ACC112 (cell line): ENCODE measurements at regions not wholly inside any gene's neighbourhood (a gene's known extent, or its start where the extent isn't known, plus 50 kb on each side); places are given as distances from the start of the nearest gene placed in this dataset.
"Not testable (repeated sequence)": the region's sequence is repeated elsewhere in the genome, so short reads cannot be mapped to it uniquely, and the experiment has no call there.

Experiments used
- H2AFZ ChIP-seq: fragments of 200-600 bp; sonication (generic); one replicate; pipeline ENCODE4 v1.6.0; 2017; ENCODE audit warnings: antibody characterized with exemption, low read length; ENCODE audit not compliant: unreplicated experiment
- H3K27ac ChIP-seq: fragments of 200-600 bp; sonication (generic); 2 replicates; pipeline ENCODE4 v1.5.1; 2014; ENCODE audit warnings: low read depth, mild to moderate bottlenecking, antibody characterized with exemption, low read length, moderate library complexity
- H3K27me3 ChIP-seq: fragments of 200-600 bp; sonication (generic); 2 replicates; pipeline ENCODE4 v1.6.1; 2014; ENCODE audit warnings: mild to moderate bottlenecking, antibody characterized with exemption, low read length, moderate library complexity, mixed read lengths; ENCODE audit not compliant: insufficient read depth
- H3K36me3 ChIP-seq: fragments of 200-600 bp; sonication (generic); 2 replicates; pipeline ENCODE4 v1.6.1; 2016; ENCODE audit warnings: mild to moderate bottlenecking, antibody characterized with exemption, low read length, moderate library complexity, mixed read lengths; ENCODE audit not compliant: insufficient read depth
- H3K4me1 ChIP-seq: fragments of 200-600 bp; sonication (generic); one replicate; pipeline ENCODE4 v1.6.1; 2016; ENCODE audit warnings: low read length, mixed read lengths; ENCODE audit not compliant: insufficient read depth, unreplicated experiment, control insufficient read depth
- H3K4me3 ChIP-seq: fragments of 200-600 bp; sonication (generic); 2 replicates; pipeline ENCODE4 v1.5.1; 2014; ENCODE audit warnings: mild to moderate bottlenecking, low read depth, low read length
- H3K79me2 ChIP-seq: fragments of 200-600 bp; sonication (generic); one replicate; pipeline ENCODE4 v1.6.0; 2016; ENCODE audit warnings: low read length; ENCODE audit not compliant: control insufficient read depth, unreplicated experiment, insufficient read depth

DNA sequence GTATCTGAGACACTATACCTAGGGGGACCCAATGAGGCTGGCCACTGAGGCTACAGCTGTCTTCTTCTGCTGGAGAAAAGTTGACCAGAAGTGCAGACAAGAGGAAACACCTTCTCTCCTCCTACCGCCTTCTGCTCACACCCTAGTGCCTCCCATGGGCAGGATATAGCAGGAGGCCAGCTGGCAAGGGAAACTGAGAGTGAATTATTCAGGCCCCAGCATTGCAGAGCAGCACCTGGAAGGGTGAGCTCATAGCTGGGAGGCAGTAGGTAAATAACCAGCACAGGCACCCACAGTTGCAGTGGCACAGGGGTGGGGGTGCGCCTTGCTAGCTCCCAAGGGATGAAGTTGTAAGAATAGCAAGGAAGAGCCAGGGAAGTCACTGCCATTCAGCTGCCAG lies 267.4 kb upstream of the NCAM1 start:
- Histone ChIP-seq H2AFZ (no peak overlapping the region), H3K79me2 (no peaks in the 10 kb centered on the region), H3K4me3 (no peak overlapping the region), H3K36me3 (no peaks in the 10 kb centered on the region), H3K27ac (no peak overlapping the region), H3K27me3 (no peaks in the 10 kb centered on the region), H3K4me1 (no peaks in the 10 kb centered on the region)

DNA sequence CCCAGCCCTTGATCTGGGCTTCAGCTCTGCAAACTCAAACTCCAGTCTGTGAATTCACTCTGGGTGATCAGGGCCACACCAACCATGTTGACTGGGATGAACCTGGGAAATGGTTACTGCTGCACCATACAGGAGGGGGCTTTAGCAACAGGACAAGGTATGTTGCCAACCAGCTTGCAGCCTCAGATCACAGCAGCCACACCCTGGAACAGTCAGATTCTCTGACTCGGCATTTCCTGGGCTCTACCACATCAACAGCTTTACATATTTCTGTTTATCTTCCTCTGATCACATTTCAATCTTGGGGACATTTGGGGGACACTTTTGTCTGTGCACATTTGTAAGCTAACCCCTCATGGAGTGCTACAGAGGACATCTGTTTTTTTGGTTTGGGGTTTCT lies 267.0 kb upstream of the NCAM1 start:
- H2AFZ ChIP-seq = no peak overlapping the region
- no peaks in the 10 kb centered on the region for H3K27me3 ChIP-seq
- no peaks in the 10 kb centered on the region for H3K4me1 ChIP-seq
- H3K79me2 ChIP-seq = no peaks in the 10 kb centered on the region
- H3K4me3 ChIP-seq = no peak overlapping the region
- no peak overlapping the region for H3K27ac ChIP-seq
- H3K36me3 ChIP-seq = no peaks in the 10 kb centered on the region

DNA sequence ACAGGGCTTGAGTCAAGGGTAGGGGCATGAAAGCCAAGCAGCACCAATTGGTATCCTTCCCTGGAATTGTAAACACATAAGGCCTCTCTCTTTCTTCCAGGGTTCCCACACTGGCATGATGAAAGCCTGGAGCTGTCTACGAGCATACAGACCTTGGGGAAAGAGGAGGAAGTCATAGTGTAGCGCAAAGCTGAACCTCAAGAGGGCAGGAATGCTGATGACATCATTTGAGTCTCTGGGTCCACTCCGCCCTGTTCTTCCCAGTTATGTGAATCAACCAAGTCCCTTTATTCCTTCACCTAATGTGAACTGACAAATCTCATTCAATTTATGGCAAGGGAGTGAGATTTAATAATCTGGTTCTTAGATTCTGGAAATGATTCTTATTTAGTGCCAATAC lies 266.4 kb upstream of the NCAM1 start:
- no peak overlapping the region for H3K27ac ChIP-seq
- no peaks in the 10 kb centered on the region for H3K79me2 ChIP-seq
- no peaks in the 10 kb centered on the region for H3K4me1 ChIP-seq
- H3K4me3 ChIP-seq = no peak overlapping the region
- H3K36me3 ChIP-seq = no peaks in the 10 kb centered on the region
- no peaks in the 10 kb centered on the region for H3K27me3 ChIP-seq
- no peak overlapping the region for H2AFZ ChIP-seq

DNA sequence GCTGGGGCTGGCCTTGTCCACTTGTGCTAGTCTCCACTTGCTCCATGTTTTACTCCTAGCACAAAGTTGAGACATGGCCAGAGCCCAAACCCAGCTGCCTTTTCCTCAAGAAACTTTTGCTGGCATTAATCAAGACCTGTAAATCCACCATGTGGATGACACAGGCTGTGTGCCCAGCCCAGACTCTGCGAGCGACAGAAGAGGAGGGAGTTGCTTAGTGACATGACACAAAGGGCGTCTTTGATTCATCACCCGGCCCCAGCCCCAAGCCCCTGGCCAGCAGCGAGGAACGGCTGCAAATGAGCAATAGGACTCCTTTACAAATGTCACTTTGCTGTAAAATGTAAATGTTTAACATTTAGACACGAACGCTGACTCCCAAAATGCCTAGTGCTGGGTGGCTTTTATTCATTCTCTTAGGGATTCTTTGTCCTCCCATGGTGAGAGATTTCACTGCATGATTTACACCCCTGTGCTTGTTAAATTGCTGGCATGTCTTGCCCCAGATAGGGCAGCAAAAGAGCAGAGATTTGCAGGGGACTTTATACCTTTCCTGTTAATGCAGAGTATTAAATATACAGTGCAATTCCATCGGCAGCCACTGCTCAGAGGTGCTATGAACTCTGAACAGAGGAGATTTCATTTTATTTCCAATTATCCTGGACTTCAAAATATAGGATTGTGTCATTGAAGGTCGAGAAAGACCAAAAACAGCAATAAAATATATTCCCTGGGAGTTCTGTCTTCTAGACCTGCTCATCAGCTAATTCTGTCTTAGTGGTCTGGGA lies 263.6 kb upstream of the NCAM1 start:
- no peaks in the 10 kb centered on the region for H3K79me2 ChIP-seq
- H3K4me3 ChIP-seq = no peak overlapping the region
- H3K27ac ChIP-seq = no peak overlapping the region

DNA sequence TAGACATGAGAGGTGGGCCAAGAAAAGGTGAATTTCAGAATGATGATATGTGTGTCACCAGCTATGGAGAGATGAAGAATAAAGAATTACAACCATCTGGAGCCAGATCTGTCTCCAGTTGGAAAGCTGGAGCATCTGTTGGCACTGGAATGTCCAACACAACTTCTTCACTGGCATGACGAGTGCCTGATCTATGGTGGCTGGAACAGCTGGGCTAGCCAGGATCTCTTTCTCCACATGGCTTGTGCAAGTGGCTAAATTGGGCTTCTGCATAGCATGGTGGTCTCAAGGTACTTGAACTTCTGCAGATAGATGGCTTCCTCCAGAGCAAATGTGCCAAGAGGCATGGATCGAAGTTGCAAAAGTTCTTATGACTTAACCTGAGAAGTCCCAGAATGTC lies 256.1 kb upstream of the NCAM1 start:
- Histone ChIP-seq H3K27me3 (no peaks in the 10 kb centered on the region), H3K4me3 (no peak overlapping the region), H3K4me1 (no peaks in the 10 kb centered on the region), H3K27ac (no peak overlapping the region), H3K36me3 (no peaks in the 10 kb centered on the region), H3K79me2 (no peaks in the 10 kb centered on the region), H2AFZ (no peak overlapping the region)

More for the DNA sequence above, 263.6 kb upstream of the NCAM1 start:
- no peak overlapping the region for H2AFZ ChIP-seq
- H3K4me1 ChIP-seq = no peaks in the 10 kb centered on the region
- no peaks in the 10 kb centered on the region for H3K27me3 ChIP-seq
- no peaks in the 10 kb centered on the region for H3K36me3 ChIP-seq

DNA sequence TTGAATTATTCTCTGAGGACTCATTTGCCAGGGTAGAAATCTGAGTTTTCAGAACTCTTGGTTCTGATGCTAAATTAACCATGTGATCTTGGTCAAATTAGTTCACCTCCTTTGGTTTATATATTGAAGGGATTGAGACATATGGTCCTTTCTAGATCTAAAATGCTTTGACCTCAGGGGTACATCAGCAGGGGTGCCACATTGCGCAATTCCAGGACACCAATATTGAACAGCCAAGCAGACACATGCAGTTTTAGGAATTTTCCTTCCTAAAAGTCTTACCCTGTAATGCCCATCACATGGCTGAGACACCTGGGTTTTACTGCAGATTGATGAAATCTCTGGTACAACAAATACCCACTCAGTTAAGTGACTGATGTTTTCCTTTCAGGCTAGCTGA lies 254.4 kb upstream of the NCAM1 start:
- Histone ChIP-seq H3K4me1 (no peaks in the 10 kb centered on the region), H3K27ac (no peak overlapping the region), H3K79me2 (no peaks in the 10 kb centered on the region), H2AFZ (no peak overlapping the region), H3K4me3 (no peak overlapping the region), H3K27me3 (no peaks in the 10 kb centered on the region), H3K36me3 (no peaks in the 10 kb centered on the region)

DNA sequence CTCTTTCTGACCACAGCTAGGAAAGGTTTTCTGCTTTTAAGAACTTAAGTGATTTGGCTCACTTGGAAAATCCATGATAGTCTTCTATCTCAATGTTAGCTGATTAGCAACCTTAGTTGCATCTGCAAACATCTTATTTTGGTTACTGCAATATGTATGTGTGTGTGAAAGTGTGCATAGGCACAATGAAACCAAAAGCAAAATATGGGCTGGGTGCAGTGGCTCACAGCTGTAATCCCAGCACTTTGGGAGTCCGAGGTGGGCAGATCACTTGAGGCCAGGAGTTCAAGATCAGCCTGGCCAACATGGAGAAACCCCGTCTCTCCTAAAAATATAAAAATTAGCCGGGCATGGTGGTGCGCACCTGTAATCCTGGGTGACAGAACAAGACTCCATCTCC lies 246.9 kb upstream of the NCAM1 start:
- H3K27ac ChIP-seq, H3K4me1 ChIP-seq, H2AFZ ChIP-seq, H3K4me3 ChIP-seq, H3K27me3 ChIP-seq, H3K79me2 ChIP-seq, H3K36me3 ChIP-seq: not testable (repeated sequence)

DNA sequence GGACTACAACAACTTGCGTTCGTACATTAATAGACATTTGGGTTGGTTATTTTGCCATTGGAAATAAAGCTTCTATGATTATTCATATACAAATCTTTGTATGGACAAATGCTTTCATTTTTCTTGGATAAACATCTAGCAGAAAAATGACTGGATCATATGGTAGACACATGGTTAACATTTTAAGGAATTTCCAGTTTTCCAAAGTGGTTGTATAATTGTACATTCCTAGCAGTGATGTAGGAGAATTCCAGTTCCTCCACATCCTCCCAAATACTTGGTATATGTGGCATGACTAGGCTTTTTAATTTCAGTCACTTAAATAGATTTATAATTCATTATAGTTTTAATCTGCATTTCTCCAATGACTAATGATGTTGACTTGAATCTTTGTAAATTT lies 246.2 kb upstream of the NCAM1 start:
- H3K27ac ChIP-seq = no peak overlapping the region
- no peaks in the 10 kb centered on the region for H3K36me3 ChIP-seq
- no peaks in the 10 kb centered on the region for H3K79me2 ChIP-seq
- H2AFZ ChIP-seq = no peak overlapping the region
- H3K4me3 ChIP-seq = no peak overlapping the region
- no peaks in the 10 kb centered on the region for H3K27me3 ChIP-seq
- H3K4me1 ChIP-seq = no peaks in the 10 kb centered on the region

DNA sequence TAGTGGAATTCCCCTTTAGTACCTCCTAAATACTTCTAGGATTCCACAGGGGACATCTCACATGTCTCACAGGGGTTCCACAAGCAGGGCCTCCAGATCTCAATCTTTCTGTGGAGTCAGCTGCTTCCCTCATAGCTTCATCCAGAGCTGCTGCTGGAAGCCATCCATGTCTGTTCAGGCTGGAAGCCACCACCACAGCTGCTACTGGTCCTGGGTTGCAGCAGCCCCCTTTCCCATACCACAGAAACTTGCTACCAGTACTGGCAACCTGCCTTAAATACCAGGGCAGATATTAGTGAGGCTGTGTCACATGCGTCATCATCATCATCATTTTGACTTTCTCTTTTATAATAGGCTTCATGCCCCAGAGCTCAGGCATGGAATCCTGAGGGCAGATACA lies 242.7 kb upstream of the NCAM1 start:
- no peak overlapping the region for H3K27ac ChIP-seq
- H3K4me3 ChIP-seq = no peak overlapping the region
- H3K4me1 ChIP-seq = no peaks in the 10 kb centered on the region
- no peaks in the 10 kb centered on the region for H3K79me2 ChIP-seq
- H2AFZ ChIP-seq = no peak overlapping the region
- no peaks in the 10 kb centered on the region for H3K36me3 ChIP-seq
- no peaks in the 10 kb centered on the region for H3K27me3 ChIP-seq

DNA sequence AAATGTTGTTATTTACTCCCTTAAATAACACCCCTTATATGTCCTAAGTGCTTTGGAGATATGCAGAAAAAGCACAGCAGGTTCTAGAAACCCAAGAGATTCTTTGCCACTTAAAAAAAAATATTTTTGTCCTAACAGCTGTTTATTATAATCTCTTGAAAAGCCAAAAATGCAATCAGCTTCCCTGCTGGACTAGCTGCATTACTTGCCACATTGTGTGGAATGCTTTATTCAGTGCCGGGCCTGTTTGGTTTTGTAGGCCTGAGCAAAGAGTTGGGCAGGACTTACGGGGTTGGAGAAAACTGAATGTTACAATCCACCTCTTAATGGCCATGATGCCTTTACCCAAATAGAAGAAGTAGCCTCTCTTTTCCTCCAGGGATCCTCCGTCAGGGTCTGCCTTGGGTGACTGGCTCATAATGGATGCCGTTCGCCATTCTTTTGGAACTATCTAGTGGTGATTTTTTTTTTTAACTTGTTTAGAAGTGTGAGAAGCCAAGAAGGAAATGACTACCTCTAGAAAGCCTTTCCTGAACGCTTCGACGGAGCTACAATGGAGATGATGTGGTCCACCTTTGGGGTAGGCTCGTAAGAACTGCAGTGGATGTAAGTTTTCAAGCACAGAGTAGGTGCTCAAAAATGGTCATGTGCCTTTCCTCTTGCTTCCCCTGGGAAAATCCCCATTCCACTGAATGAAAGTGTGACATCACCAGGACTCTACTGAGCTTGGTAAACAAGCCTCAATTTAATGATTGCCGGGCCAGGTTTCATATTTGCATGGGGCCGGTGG lies 241.3 kb upstream of the NCAM1 start:
- H3K4me3 ChIP-seq = no peak overlapping the region
- H3K27ac ChIP-seq = no peak overlapping the region

DNA sequence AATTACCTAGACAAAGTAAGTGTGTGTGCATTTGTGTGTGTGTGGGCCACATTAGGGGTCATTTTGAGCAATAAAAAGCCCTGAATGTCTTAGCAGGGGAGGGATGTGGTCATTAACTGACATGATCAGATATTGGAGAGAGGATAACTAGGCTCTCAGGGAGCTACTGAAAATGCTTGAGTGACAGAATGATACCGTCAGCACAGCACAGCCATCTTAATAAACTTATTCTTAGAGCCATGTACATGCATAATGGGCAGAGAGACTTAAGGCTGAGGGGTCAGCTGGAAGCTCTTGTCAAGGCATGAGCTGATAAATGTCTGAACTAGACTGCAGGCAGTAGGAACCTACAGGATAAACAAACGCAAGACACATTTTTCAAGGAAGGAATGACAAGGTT lies 239.1 kb upstream of the NCAM1 start:
- no peaks in the 10 kb centered on the region for H3K27me3 ChIP-seq
- H3K4me3 ChIP-seq = no peak overlapping the region
- H3K4me1 ChIP-seq = no peaks in the 10 kb centered on the region
- H3K36me3 ChIP-seq = no peaks in the 10 kb centered on the region
- no peaks in the 10 kb centered on the region for H3K79me2 ChIP-seq
- H3K27ac ChIP-seq = no peak overlapping the region
- no peak overlapping the region for H2AFZ ChIP-seq

More for the DNA sequence above, 241.3 kb upstream of the NCAM1 start:
- no peaks in the 10 kb centered on the region for H3K36me3 ChIP-seq
- H3K79me2 ChIP-seq = no peaks in the 10 kb centered on the region
- no peaks in the 10 kb centered on the region for H3K4me1 ChIP-seq
- no peak overlapping the region for H2AFZ ChIP-seq
- H3K27me3 ChIP-seq = no peaks in the 10 kb centered on the region
